Epithelial cell of proximal tubule (primary cell): ENCODE measurements at regions not wholly inside any gene's neighbourhood (a gene's known extent, or its start where the extent isn't known, plus 50 kb on each side); places are given as distances from the start of the nearest gene placed in this dataset.

Source experiments
- DNase-seq: peaks from one replicate; pipeline ENCODE4 v3.0.0-alpha.2; 2011; ENCODE audit warnings: low read depth
- H3K4me3 ChIP-seq: 2 replicates; pipeline ENCODE4 v1.5.1; 2011; ENCODE audit warnings: low read depth, mild to moderate bottlenecking, low read length
- TF ChIP-seq, protein P1 (sequence below): conservative IDR thresholded peaks from 2 replicates; pipeline ENCODE4 v1.5.1; 2012; ENCODE audit warnings: low read depth, mild to moderate bottlenecking, low read length

GRCh38 chr20:23241416-23241815 is 109.2 kb upstream of the NXT1 start:
- TF ChIP-seq, protein P1, sequence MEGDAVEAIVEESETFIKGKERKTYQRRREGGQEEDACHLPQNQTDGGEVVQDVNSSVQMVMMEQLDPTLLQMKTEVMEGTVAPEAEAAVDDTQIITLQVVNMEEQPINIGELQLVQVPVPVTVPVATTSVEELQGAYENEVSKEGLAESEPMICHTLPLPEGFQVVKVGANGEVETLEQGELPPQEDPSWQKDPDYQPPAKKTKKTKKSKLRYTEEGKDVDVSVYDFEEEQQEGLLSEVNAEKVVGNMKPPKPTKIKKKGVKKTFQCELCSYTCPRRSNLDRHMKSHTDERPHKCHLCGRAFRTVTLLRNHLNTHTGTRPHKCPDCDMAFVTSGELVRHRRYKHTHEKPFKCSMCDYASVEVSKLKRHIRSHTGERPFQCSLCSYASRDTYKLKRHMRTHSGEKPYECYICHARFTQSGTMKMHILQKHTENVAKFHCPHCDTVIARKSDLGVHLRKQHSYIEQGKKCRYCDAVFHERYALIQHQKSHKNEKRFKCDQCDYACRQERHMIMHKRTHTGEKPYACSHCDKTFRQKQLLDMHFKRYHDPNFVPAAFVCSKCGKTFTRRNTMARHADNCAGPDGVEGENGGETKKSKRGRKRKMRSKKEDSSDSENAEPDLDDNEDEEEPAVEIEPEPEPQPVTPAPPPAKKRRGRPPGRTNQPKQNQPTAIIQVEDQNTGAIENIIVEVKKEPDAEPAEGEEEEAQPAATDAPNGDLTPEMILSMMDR: no peak
- no peak for DNase-seq
- no peak overlapping the region for H3K4me3 ChIP-seq

GRCh38 chr20:23240519-23240918 is 110.1 kb upstream of the NXT1 start:
- TF ChIP-seq, protein P1: no peak
- no peak overlapping the region for H3K4me3 ChIP-seq
- DNase-seq: no peak

GRCh38 chr20:23237201-23237600 is 113.4 kb upstream of the NXT1 start:
- DNase-seq: no peak
- TF ChIP-seq, protein P1: no peak

GRCh38 chr20:23235173-23236027 is 115.2 kb upstream of the NXT1 start:
- no peak for DNase-seq
- TF ChIP-seq, protein P1: peak; percentile 98
- no peak overlapping the region for H3K4me3 ChIP-seq

More at GRCh38 chr20:23237201-23237600, 113.4 kb upstream of the NXT1 start:
- no peak overlapping the region for H3K4me3 ChIP-seq

DNA sequence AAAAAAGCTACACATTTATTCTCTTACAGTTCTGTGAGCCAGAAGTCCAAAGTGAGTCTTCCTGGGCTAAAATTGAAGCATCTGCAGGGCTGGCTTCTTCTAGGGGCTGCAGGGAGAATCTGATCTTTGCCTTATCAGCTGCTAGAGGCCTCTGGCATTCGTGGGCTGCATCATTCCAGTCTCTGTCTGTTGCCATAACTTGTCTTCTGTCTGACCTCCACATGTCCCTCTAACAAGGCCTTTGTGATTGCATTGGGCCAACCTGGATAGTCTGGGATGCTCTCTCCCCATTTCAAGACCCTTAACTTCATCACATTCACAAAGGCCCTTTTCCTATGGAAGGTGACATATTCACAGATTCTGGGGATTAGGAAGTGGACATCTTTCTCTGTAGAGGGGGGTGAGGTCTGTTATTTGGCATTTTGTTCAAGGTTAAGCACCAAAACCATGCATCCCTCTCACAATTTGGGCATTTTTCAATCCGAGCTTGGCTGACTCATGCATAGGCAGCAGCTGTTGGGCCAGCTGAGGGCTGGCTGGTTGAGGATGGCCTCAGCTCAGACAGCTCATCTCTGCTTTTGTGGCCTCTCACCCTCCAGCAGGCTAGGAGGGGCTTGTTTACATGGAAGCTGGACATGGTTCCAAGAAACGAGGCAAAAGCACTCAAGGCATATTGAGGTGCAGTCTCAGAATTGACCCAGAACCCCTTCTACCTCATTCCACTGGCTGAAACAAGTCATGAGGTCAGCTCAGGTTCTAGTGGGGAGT is 116.1 kb upstream of the NXT1 start:
- TF ChIP-seq, protein P1: no peak
- no peak overlapping the region for H3K4me3 ChIP-seq
- no peak for DNase-seq

GRCh38 chr20:23233341-23233740 is 117.2 kb upstream of the NXT1 start:
- TF ChIP-seq, protein P1: no peak
- no peak for DNase-seq
- H3K4me3 ChIP-seq: no peak overlapping the region
